Vagina (tissue), 2 donors: ENCODE measurements at regions not wholly inside any gene's neighbourhood (a gene's known extent, or its start where the extent isn't known, plus 50 kb on each side); places are given as distances from the start of the nearest gene placed in this dataset.

Source experiments
- POLR2AphosphoS5 ChIP-seq, 2 donors: sonication (generic); formaldehyde crosslinking; IDR thresholded peaks; one replicate each; pipeline ENCODE4 v1.9.0; 2017; ENCODE audit warnings: antibody characterized with exemption in 2 of 2, mild to moderate bottlenecking in 2 of 2, low read depth in 1 of 2; ENCODE audit not compliant: insufficient read depth in 1 of 2
- TF ChIP-seq, protein P1 (sequence below), 3 experiments: fragments of 450-650 bp in 2 of 3; fragments of 200-600 bp in 1 of 3; sonication (generic) in 1 of 3; IDR thresholded peaks; one replicate each; pipeline ENCODE4 v1.5.1; 2017 to 2019; ENCODE audit warnings: antibody characterized with exemption in 3 of 3, mild to moderate bottlenecking in 2 of 3, moderate library complexity in 2 of 3

- TF ChIP-seq, protein P1, sequence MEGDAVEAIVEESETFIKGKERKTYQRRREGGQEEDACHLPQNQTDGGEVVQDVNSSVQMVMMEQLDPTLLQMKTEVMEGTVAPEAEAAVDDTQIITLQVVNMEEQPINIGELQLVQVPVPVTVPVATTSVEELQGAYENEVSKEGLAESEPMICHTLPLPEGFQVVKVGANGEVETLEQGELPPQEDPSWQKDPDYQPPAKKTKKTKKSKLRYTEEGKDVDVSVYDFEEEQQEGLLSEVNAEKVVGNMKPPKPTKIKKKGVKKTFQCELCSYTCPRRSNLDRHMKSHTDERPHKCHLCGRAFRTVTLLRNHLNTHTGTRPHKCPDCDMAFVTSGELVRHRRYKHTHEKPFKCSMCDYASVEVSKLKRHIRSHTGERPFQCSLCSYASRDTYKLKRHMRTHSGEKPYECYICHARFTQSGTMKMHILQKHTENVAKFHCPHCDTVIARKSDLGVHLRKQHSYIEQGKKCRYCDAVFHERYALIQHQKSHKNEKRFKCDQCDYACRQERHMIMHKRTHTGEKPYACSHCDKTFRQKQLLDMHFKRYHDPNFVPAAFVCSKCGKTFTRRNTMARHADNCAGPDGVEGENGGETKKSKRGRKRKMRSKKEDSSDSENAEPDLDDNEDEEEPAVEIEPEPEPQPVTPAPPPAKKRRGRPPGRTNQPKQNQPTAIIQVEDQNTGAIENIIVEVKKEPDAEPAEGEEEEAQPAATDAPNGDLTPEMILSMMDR (IDR thresholded peaks at IDR 0.05) = no peak
- no peak for TF ChIP-seq POLR2AphosphoS5 (IDR thresholded peaks at IDR 0.05; ENCODE audit: insufficient read depth in 1 of 2, low read depth in 1 of 2)
These were observed 1210.1 kb downstream of the DIAPH3 start for GRCh38 chr13:58953638-58954037.
